Mesothelial cell of epicardium (in vitro differentiated cells): ENCODE measurements at regions not wholly inside any gene's neighbourhood (a gene's known extent, or its start where the extent isn't known, plus 50 kb on each side); places are given as distances from the start of the nearest gene placed in this dataset.

Source experiments
- DNase-seq, 2 experiments: peaks; one replicate each; pipeline ENCODE4 v3.0.0; 2021; ENCODE audit warnings: low spot score in 2 of 2; ENCODE audit not compliant: unreplicated experiment in 2 of 2
- H3K27ac Mint-ChIP-seq: 2 replicates; pipeline ENCODE4 v1.8.0; 2021; ENCODE audit warnings: mixed read lengths
- H3K27me3 Mint-ChIP-seq: 2 replicates; pipeline ENCODE4 v1.8.0; 2021; ENCODE audit warnings: low read depth, mixed read lengths
- H3K36me3 Mint-ChIP-seq: 2 replicates; pipeline ENCODE4 v1.8.0; 2021; ENCODE audit warnings: mixed read lengths
- H3K4me1 Mint-ChIP-seq: 2 replicates; pipeline ENCODE4 v1.8.0; 2021; ENCODE audit warnings: mixed read lengths
- H3K4me3 Mint-ChIP-seq: 2 replicates; pipeline ENCODE4 v1.8.0; 2021; ENCODE audit warnings: mild to moderate bottlenecking, moderate library complexity, mixed read lengths
- H3K9me3 Mint-ChIP-seq: 2 replicates; pipeline ENCODE4 v1.8.0; 2021; ENCODE audit warnings: mixed read lengths
- TF ChIP-seq, protein P1 (sequence below): fragments of 200-600 bp; sonication (generic); IDR thresholded peaks from one replicate; pipeline ENCODE4 v1.5.0; 2021; ENCODE audit warnings: antibody characterized with exemption; ENCODE audit not compliant: unreplicated experiment

DNA sequence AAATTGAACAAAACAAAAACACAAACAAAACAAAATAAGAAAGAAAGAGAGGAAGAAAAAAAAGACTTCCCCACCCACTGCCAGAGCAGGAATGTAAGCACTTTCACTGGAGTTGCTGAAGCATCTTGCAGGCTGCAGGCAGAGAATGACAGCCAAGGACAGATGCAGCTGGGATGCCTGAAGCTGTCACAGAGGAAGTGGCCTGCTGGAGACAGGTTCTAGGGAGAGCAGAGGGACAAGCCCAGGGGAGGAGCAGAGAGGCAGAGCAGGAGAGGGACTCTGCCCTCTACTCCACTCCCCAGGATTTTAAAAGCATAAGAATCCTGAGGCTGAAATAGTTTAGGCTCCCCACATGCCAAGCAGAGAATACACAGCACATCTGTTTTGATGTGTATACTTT is 326.2 kb downstream of the TUSC7 start:
- peaks cover 2% of the 10 kb centered on the region for H3K36me3 Mint-ChIP-seq
- H3K4me1 Mint-ChIP-seq: peaks cover 21% of the 10 kb centered on the region
- peak overlapping the region; percentile 9 for H3K4me3 Mint-ChIP-seq
- no peak for DNase-seq
- TF ChIP-seq, protein P1, sequence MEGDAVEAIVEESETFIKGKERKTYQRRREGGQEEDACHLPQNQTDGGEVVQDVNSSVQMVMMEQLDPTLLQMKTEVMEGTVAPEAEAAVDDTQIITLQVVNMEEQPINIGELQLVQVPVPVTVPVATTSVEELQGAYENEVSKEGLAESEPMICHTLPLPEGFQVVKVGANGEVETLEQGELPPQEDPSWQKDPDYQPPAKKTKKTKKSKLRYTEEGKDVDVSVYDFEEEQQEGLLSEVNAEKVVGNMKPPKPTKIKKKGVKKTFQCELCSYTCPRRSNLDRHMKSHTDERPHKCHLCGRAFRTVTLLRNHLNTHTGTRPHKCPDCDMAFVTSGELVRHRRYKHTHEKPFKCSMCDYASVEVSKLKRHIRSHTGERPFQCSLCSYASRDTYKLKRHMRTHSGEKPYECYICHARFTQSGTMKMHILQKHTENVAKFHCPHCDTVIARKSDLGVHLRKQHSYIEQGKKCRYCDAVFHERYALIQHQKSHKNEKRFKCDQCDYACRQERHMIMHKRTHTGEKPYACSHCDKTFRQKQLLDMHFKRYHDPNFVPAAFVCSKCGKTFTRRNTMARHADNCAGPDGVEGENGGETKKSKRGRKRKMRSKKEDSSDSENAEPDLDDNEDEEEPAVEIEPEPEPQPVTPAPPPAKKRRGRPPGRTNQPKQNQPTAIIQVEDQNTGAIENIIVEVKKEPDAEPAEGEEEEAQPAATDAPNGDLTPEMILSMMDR: no peak
- H3K27me3 Mint-ChIP-seq: no peaks in the 10 kb centered on the region
- peaks cover 18% of the 10 kb centered on the region for H3K9me3 Mint-ChIP-seq
- H3K27ac Mint-ChIP-seq: peak overlapping the region; percentile 82

GRCh38 chr3:117036259-117036799 is 326.8 kb downstream of the TUSC7 start:
- peaks cover 13% of the 10 kb centered on the region for H3K9me3 Mint-ChIP-seq

GRCh38 chr3:117045143-117045542 is 335.6 kb downstream of the TUSC7 start:
- TF ChIP-seq, protein P1: no peak
- Mint-ChIP-seq H3K27me3 (no peaks in the 10 kb centered on the region), H3K4me1 (peaks cover 27% of the 10 kb centered on the region), H3K27ac (no peak overlapping the region), H3K9me3 (peaks cover 11% of the 10 kb centered on the region), H3K4me3 (no peak overlapping the region), H3K36me3 (peaks cover 2% of the 10 kb centered on the region)
- no peak for DNase-seq

More at GRCh38 chr3:117036259-117036799, 326.8 kb downstream of the TUSC7 start:
- H3K36me3 Mint-ChIP-seq: peaks cover 2% of the 10 kb centered on the region
- peaks cover 21% of the 10 kb centered on the region for H3K4me1 Mint-ChIP-seq
- peak overlapping the region; percentile 82 for H3K27ac Mint-ChIP-seq
- TF ChIP-seq, protein P1: no peak
- no peaks in the 10 kb centered on the region for H3K27me3 Mint-ChIP-seq
- no peak overlapping the region for H3K4me3 Mint-ChIP-seq
- DNase-seq: no peak

- peaks cover 2% of the 10 kb centered on the region for H3K36me3 Mint-ChIP-seq
- no peak overlapping the region for H3K27ac Mint-ChIP-seq
- no peak overlapping the region for H3K4me3 Mint-ChIP-seq
- H3K4me1 Mint-ChIP-seq: peaks cover 27% of the 10 kb centered on the region
- no peaks in the 10 kb centered on the region for H3K27me3 Mint-ChIP-seq
- peaks cover 7% of the 10 kb centered on the region for H3K9me3 Mint-ChIP-seq
- DNase-seq: no peak
- TF ChIP-seq, protein P1: no peak
Measured at GRCh38 chr3:117047951-117048705, 338.5 kb downstream of the TUSC7 start.

- Mint-ChIP-seq H3K36me3 (peaks cover 2% of the 10 kb centered on the region), H3K4me3 (no peak overlapping the region), H3K27me3 (no peaks in the 10 kb centered on the region), H3K4me1 (peaks cover 12% of the 10 kb centered on the region), H3K9me3 (peaks cover 6% of the 10 kb centered on the region), H3K27ac (no peak overlapping the region)
- no peak for DNase-seq
- TF ChIP-seq, protein P1: no peak
Measured at GRCh38 chr3:117052395-117052794, 342.8 kb downstream of the TUSC7 start.
